Nucleus accumbens (tissue), 56 donors: ENCODE measurements at regions not wholly inside any gene's neighbourhood (a gene's known extent, or its start where the extent isn't known, plus 50 kb on each side); places are given as distances from the start of the nearest gene placed in this dataset.

Experiments used
- DNase-seq, 56 donors: peaks; one replicate each; lab custom pipeline; 2025; lab: John Stamatoyannopoulos, UW

- DNase-seq: no peak
Measured at GRCh38 chr11:134532921-134533421, 120.9 kb upstream of the B3GAT1 start.

- no peak for DNase-seq
Measured at GRCh38 chr11:134532131-134532920, 120.3 kb upstream of the B3GAT1 start.

GRCh38 chr11:134531327-134532130, 119.5 kb upstream of the B3GAT1 start:
- DNase-seq: no peak

GRCh38 chr11:134530636-134531326, 118.7 kb upstream of the B3GAT1 start:
- no peak for DNase-seq

GRCh38 chr11:134529212-134530096, 117.4 kb upstream of the B3GAT1 start:
- no peak for DNase-seq

- no peak for DNase-seq
Measured at GRCh38 chr11:134528453-134528852, 116.4 kb upstream of the B3GAT1 start.

GRCh38 chr11:134527382-134528243, 115.6 kb upstream of the B3GAT1 start:
- no peak for DNase-seq

- no peak for DNase-seq
Measured at GRCh38 chr11:134524896-134525845, 113.1 kb upstream of the B3GAT1 start.

- DNase-seq: no peak
Measured at GRCh38 chr11:134524201-134524600, 112.2 kb upstream of the B3GAT1 start.

GRCh38 chr11:134522782-134523570, 110.9 kb upstream of the B3GAT1 start:
- no peak for DNase-seq

GRCh38 chr11:134521452-134522289, 109.6 kb upstream of the B3GAT1 start:
- no peak for DNase-seq

- no peak for DNase-seq
Measured at GRCh38 chr11:134521001-134521400, 109.0 kb upstream of the B3GAT1 start.

GRCh38 chr11:134519788-134520187, 107.7 kb upstream of the B3GAT1 start:
- DNase-seq: no peak

- DNase-seq: no peak
Measured at GRCh38 chr11:134519390-134519750, 107.3 kb upstream of the B3GAT1 start.

GRCh38 chr11:134518616-134519389, 106.8 kb upstream of the B3GAT1 start:
- DNase-seq: no peak
